H9 (cell line): ENCODE measurements at regions not wholly inside any gene's neighbourhood (a gene's known extent, or its start where the extent isn't known, plus 50 kb on each side); places are given as distances from the start of the nearest gene placed in this dataset.

Experiments
- DNase-seq: peaks from one replicate; pipeline ENCODE4 v3.0.0-alpha.2; 2017
- H2AFZ ChIP-seq: one replicate; pipeline ENCODE4 v1.6.1; 2013; ENCODE audit warnings: mild to moderate bottlenecking, low read length, control low read depth, moderate library complexity
- H2AK5ac ChIP-seq: 2 replicates; pipeline ENCODE4 v1.6.1; 2013; ENCODE audit warnings: low read length, control low read depth, mixed read lengths; ENCODE audit not compliant: insufficient read length
- H2BK120ac ChIP-seq: one replicate; pipeline ENCODE4 v1.6.1; 2013; ENCODE audit warnings: low read depth, mild to moderate bottlenecking, low read length, control low read depth, inconsistent platforms; ENCODE audit not compliant: poor library complexity, severe bottlenecking
- H2BK12ac ChIP-seq: 2 replicates; pipeline ENCODE4 v1.6.1; 2013; ENCODE audit warnings: low read length, control low read depth, mixed read lengths, low read depth; ENCODE audit not compliant: insufficient read length
- H2BK15ac ChIP-seq: 2 replicates; pipeline ENCODE4 v1.6.1; 2013; ENCODE audit warnings: low read depth, low read length, control low read depth
- H2BK20ac ChIP-seq: one replicate; pipeline ENCODE4 v1.6.1; 2013; ENCODE audit warnings: low read depth, mild to moderate bottlenecking, low read length, control low read depth, inconsistent platforms; ENCODE audit not compliant: poor library complexity, severe bottlenecking
- H2BK5ac ChIP-seq: 2 replicates; pipeline ENCODE4 v1.6.1; 2013; ENCODE audit warnings: low read length, control low read depth, mixed read lengths; ENCODE audit not compliant: insufficient read length
- H3K14ac ChIP-seq: 2 replicates; pipeline ENCODE4 v1.6.1; 2013; ENCODE audit warnings: low read length, control low read depth; ENCODE audit not compliant: insufficient read depth
- H3K18ac ChIP-seq: 2 replicates; pipeline ENCODE4 v1.6.1; 2013; ENCODE audit warnings: low read depth, mild to moderate bottlenecking, mixed read lengths, low read length, control low read depth; ENCODE audit not compliant: insufficient read length
- H3K23ac ChIP-seq: 2 replicates; pipeline ENCODE4 v1.6.1; 2013; ENCODE audit warnings: low read length, control low read depth, mixed read lengths, low read depth; ENCODE audit not compliant: insufficient read length
- H3K23me2 ChIP-seq: 2 replicates; pipeline ENCODE4 v1.6.1; 2013; ENCODE audit warnings: low read depth, mild to moderate bottlenecking, mixed read lengths, low read length, control low read depth; ENCODE audit not compliant: insufficient read length, poor library complexity, severe bottlenecking
- H3K27ac ChIP-seq: 2 replicates; pipeline ENCODE4 v1.5.1; 2013; ENCODE audit warnings: low read length, control low read depth, mixed read lengths, low read depth; ENCODE audit not compliant: insufficient read length
- H3K27me3 ChIP-seq: 2 replicates; pipeline ENCODE4 v1.6.1; 2013; ENCODE audit warnings: low read length, control low read depth, inconsistent platforms; ENCODE audit not compliant: insufficient read depth
- H3K4ac ChIP-seq: 2 replicates; pipeline ENCODE4 v1.6.1; 2013; ENCODE audit warnings: low read depth, mild to moderate bottlenecking, control low read depth, inconsistent platforms, low read length, moderate library complexity
- H3K4me1 ChIP-seq: 2 replicates; pipeline ENCODE4 v1.6.1; 2013; ENCODE audit warnings: low read length, control low read depth, inconsistent platforms; ENCODE audit not compliant: insufficient read depth
- H3K4me2 ChIP-seq: 2 replicates; pipeline ENCODE4 v1.6.1; 2013; ENCODE audit warnings: low read length, control low read depth, mixed read lengths; ENCODE audit not compliant: insufficient read length, insufficient read depth
- H3K56ac ChIP-seq: 2 replicates; pipeline ENCODE4 v1.6.1; 2013; ENCODE audit warnings: low read depth, mild to moderate bottlenecking, mixed read lengths, low read length, control low read depth; ENCODE audit not compliant: insufficient read length
- H3K79me1 ChIP-seq: 2 replicates; pipeline ENCODE4 v1.6.1; 2013; ENCODE audit warnings: low read depth, mild to moderate bottlenecking, moderate library complexity, low read length, control low read depth, inconsistent platforms; ENCODE audit not compliant: insufficient read depth, poor library complexity, severe bottlenecking
- H3K79me2 ChIP-seq: 2 replicates; pipeline ENCODE4 v1.6.1; 2013; ENCODE audit warnings: low read length, control low read depth, inconsistent platforms; ENCODE audit not compliant: insufficient read depth
- H3K9ac ChIP-seq: 2 replicates; pipeline ENCODE4 v1.6.1; 2013; ENCODE audit warnings: low read length, control low read depth, mixed read lengths; ENCODE audit not compliant: insufficient read length; ENCODE audit errors: extremely low read depth
- H3K9me3 ChIP-seq: one replicate; pipeline ENCODE4 v1.6.1; 2013; ENCODE audit warnings: low read depth, low read length, inconsistent platforms; ENCODE audit not compliant: control insufficient read depth
- H3T11ph ChIP-seq: one replicate; pipeline ENCODE4 v1.6.1; 2013; ENCODE audit warnings: mild to moderate bottlenecking, low read length, control low read depth, inconsistent platforms
- H4K20me1 ChIP-seq: one replicate; pipeline ENCODE4 v1.6.1; 2013; ENCODE audit not compliant: control insufficient read depth, insufficient read length, insufficient read depth
- H4K5ac ChIP-seq: 2 replicates; pipeline ENCODE4 v1.6.1; 2013; ENCODE audit warnings: low read depth, mild to moderate bottlenecking, mixed read lengths, low read length, control low read depth; ENCODE audit not compliant: insufficient read length
- H4K8ac ChIP-seq: replicated peaks from 2 replicates; pipeline ENCODE4 v1.6.1; 2013; ENCODE audit warnings: low read length, control low read depth, mixed read lengths, low read depth; ENCODE audit not compliant: insufficient read length
- H4K91ac ChIP-seq: 2 replicates; pipeline ENCODE4 v1.6.1; 2013; ENCODE audit warnings: low read depth, mild to moderate bottlenecking, moderate library complexity, mixed read lengths, low read length, control low read depth; ENCODE audit not compliant: insufficient read length
- H3K27ac Mint-ChIP-seq, 3 experiments: 2 replicates in 2 of 3; 3 replicates in 1 of 3; pipeline ENCODE4 v1.8.0; 2020 to 2021; ENCODE audit warnings: mixed read lengths in 3 of 3, mild to moderate bottlenecking in 1 of 3, moderate library complexity in 1 of 3
- H3K27me3 Mint-ChIP-seq: 2 replicates; pipeline ENCODE4 v1.8.0; 2021; ENCODE audit warnings: low read depth, mild to moderate bottlenecking, moderate library complexity, mixed read lengths
- H3K36me3 Mint-ChIP-seq, 3 experiments: 2 replicates in 2 of 3; 3 replicates in 1 of 3; pipeline ENCODE4 v1.8.0; 2020 to 2021; ENCODE audit warnings: low read depth in 3 of 3, mixed read lengths in 3 of 3; ENCODE audit not compliant: insufficient read depth in 1 of 3
- H3K4me1 Mint-ChIP-seq, 2 experiments: 2 replicates each; pipeline ENCODE4 v1.8.0; 2020; ENCODE audit warnings: mixed read lengths in 2 of 2
- H3K4me3 Mint-ChIP-seq, 2 experiments: 2 replicates in 1 of 2; 3 replicates in 1 of 2; pipeline ENCODE4 v1.8.0; 2020 to 2021; ENCODE audit warnings: mild to moderate bottlenecking in 2 of 2, mixed read lengths in 2 of 2, moderate library complexity in 1 of 2
- H3K9me3 Mint-ChIP-seq, 2 experiments: 2 replicates in 1 of 2; 3 replicates in 1 of 2; pipeline ENCODE4 v1.8.0; 2020; ENCODE audit warnings: mild to moderate bottlenecking in 2 of 2, mixed read lengths in 2 of 2, moderate library complexity in 1 of 2
- CTCF ChIP-seq: fragments of 200-600 bp; sonication (generic); conservative IDR thresholded peaks from 3 replicates; pipeline ENCODE4 v1.8.0; 2021; ENCODE audit warnings: antibody characterized with exemption, mild to moderate bottlenecking
- WGBS: extraction: QIAGEN DNeasy Blood & Tissue Kit; methylation state at CpG from one replicate; pipeline ENCODE4 v1.1.7; 2013; ENCODE audit warnings: missing lambda C conversion rate, low lambda C conversion rate, mixed read lengths; ENCODE audit not compliant: insufficient read length; ENCODE audit errors: extremely low coverage; 5-methylcytosine and 5-hydroxymethylcytosine counted together

- TF ChIP-seq CTCF, result no peak
- H3K27me3 Mint-ChIP-seq, result peaks cover 4% of the 10 kb centered on the region; the same call in 1 of the 2 replicates
- Histone ChIP-seq H3K56ac (no peak overlapping the region), H3K14ac (no peak overlapping the region), H3K4me2 (no peak overlapping the region), H3K23me2 (no peaks in the 10 kb centered on the region), H2BK15ac (no peak overlapping the region), H4K20me1 (no peaks in the 10 kb centered on the region), H3K79me2 (no peaks in the 10 kb centered on the region), H3K27ac (no peak overlapping the region), H3K9me3 (no peaks in the 10 kb centered on the region), H3K27me3 (no peaks in the 10 kb centered on the region), H4K5ac (no peak overlapping the region), H4K8ac (no peak overlapping the region), H2BK5ac (no peak overlapping the region), H2BK120ac (no peak overlapping the region), H2AFZ (no peak overlapping the region), H3K9ac (no peak overlapping the region), H3K23ac (no peak overlapping the region), H3K4me1 (no peaks in the 10 kb centered on the region), H2AK5ac (no peak overlapping the region), H3K79me1 (no peaks in the 10 kb centered on the region), H4K91ac (no peak overlapping the region), H3T11ph (no peak overlapping the region), H2BK20ac (no peak overlapping the region), H3K4ac (no peak overlapping the region), H3K18ac (no peak overlapping the region), H2BK12ac (no peak overlapping the region)
- DNase-seq, result no peak
- WGBS, result no CpG with 5 or more reads among the region's 8 CpGs
- no peak overlapping the region; a peak in 1 of 5 replicates for H3K4me3 Mint-ChIP-seq
- no peaks in the 10 kb centered on the region for H3K36me3 Mint-ChIP-seq
- no peaks in the 10 kb centered on the region; a peak in 2 of 5 replicates for H3K9me3 Mint-ChIP-seq
- no peak overlapping the region; a peak in 1 of 7 replicates for H3K27ac Mint-ChIP-seq
- peaks cover 6% of the 10 kb centered on the region in 2 experiments; a peak in 2 of 4 replicates for H3K4me1 Mint-ChIP-seq
Measured at GRCh38 chr22:49101225-49101624, 726.4 kb downstream of the BRD1 start.
